Activated naive CD4-positive, alpha-beta T cell treated with anti-CD3 and anti-CD28 coated beads, Interleukin-2, amount 50 U/mL, for 72 hours (primary cell): ENCODE measurements at regions not wholly inside any gene's neighbourhood (a gene's known extent, or its start where the extent isn't known, plus 50 kb on each side); places are given as distances from the start of the nearest gene placed in this dataset.

ENCODE experiments used
- ATAC-seq, 2 donors: fragments of 150-1000 bp; cut with Tn5 transposase; 2 replicates each; pipeline ENCODE4 v1.10.0; 2021; ENCODE audit warnings: mild to moderate bottlenecking in 2 of 2, moderate library complexity in 2 of 2
- DNase-seq, 2 donors: peaks; one replicate each; pipeline ENCODE4 v3.0.0; 2021 to 2022; ENCODE audit warnings: low spot score in 2 of 2
- H3K27ac Mint-ChIP-seq, 2 donors: one replicate each; pipeline ENCODE4 v1.8.0; 2022; ENCODE audit warnings: mild to moderate bottlenecking in 2 of 2, mixed read lengths in 2 of 2
- H3K36me3 Mint-ChIP-seq, 2 donors: one replicate each; pipeline ENCODE4 v1.8.0; 2022; ENCODE audit warnings: mixed read lengths in 2 of 2
- H3K9me3 Mint-ChIP-seq, 2 donors: one replicate each; pipeline ENCODE4 v1.8.0; 2022; ENCODE audit warnings: mixed read lengths in 2 of 2

GRCh38 chr20:11551479-11551878 lies 366.2 kb upstream of the BTBD3 start:
- DNase-seq (no peak), ATAC-seq (no peak)
- peaks cover 0 to 10% of the 10 kb centered on the region in 2 donors for H3K9me3 Mint-ChIP-seq
- no peak overlapping the region for H3K27ac Mint-ChIP-seq
- no peaks in the 10 kb centered on the region for H3K36me3 Mint-ChIP-seq

- no peaks in the 10 kb centered on the region for H3K36me3 Mint-ChIP-seq
- peaks cover 0 to 11% of the 10 kb centered on the region in 2 donors for H3K9me3 Mint-ChIP-seq
- ATAC-seq (no peak), DNase-seq (no peak)
- no peak overlapping the region for H3K27ac Mint-ChIP-seq
Measured at GRCh38 chr20:11553603-11554002, 364.1 kb upstream of the BTBD3 start.

GRCh38 chr20:11555510-11555909 lies 362.2 kb upstream of the BTBD3 start:
- peaks cover 0 to 18% of the 10 kb centered on the region in 2 donors for H3K9me3 Mint-ChIP-seq
- H3K27ac Mint-ChIP-seq = no peak overlapping the region
- H3K36me3 Mint-ChIP-seq = no peaks in the 10 kb centered on the region
- ATAC-seq = no peak
- DNase-seq = no peak

- no peak for ATAC-seq
- Mint-ChIP-seq H3K36me3 (no peaks in the 10 kb centered on the region), H3K9me3 (peaks cover 0 to 18% of the 10 kb centered on the region in 2 donors), H3K27ac (no peak overlapping the region)
- DNase-seq = no peak
Measured at GRCh38 chr20:11556410-11556809, 361.3 kb upstream of the BTBD3 start.

- no peak overlapping the region for H3K27ac Mint-ChIP-seq
- peaks cover 0 to 4% of the 10 kb centered on the region in 2 donors for H3K9me3 Mint-ChIP-seq
- H3K36me3 Mint-ChIP-seq = no peaks in the 10 kb centered on the region
- DNase-seq = no peak
- ATAC-seq = no peak
Measured at GRCh38 chr20:11564491-11564890, 353.2 kb upstream of the BTBD3 start.

GRCh38 chr20:11569163-11569562 lies 348.5 kb upstream of the BTBD3 start:
- H3K9me3 Mint-ChIP-seq = no peaks in the 10 kb centered on the region
- no peak overlapping the region for H3K27ac Mint-ChIP-seq
- DNase-seq (no peak), ATAC-seq (no peak)
- H3K36me3 Mint-ChIP-seq = no peaks in the 10 kb centered on the region

GRCh38 chr20:11573507-11573906 lies 344.2 kb upstream of the BTBD3 start:
- no peak for ATAC-seq

GRCh38 chr20:11581271-11581670 lies 336.4 kb upstream of the BTBD3 start:
- Mint-ChIP-seq H3K27ac (no peak overlapping the region), H3K36me3 (no peaks in the 10 kb centered on the region), H3K9me3 (peaks cover 4 to 11% of the 10 kb centered on the region in 2 donors)
- ATAC-seq (no peak), DNase-seq (no peak)

More at GRCh38 chr20:11573507-11573906, 344.2 kb upstream of the BTBD3 start:
- Mint-ChIP-seq H3K36me3 (no peaks in the 10 kb centered on the region), H3K9me3 (peaks cover 4 to 7% of the 10 kb centered on the region in 2 donors), H3K27ac (no peak overlapping the region)
- DNase-seq = no peak

GRCh38 chr20:11582060-11582459 lies 335.6 kb upstream of the BTBD3 start:
- no peak for DNase-seq
- Mint-ChIP-seq H3K36me3 (no peaks in the 10 kb centered on the region), H3K9me3 (peaks cover 0 to 8% of the 10 kb centered on the region in 2 donors), H3K27ac (no peak overlapping the region)
- ATAC-seq = no peak

GRCh38 chr20:11585752-11586352 lies 331.8 kb upstream of the BTBD3 start:
- peaks cover 0 to 8% of the 10 kb centered on the region in 2 donors for H3K9me3 Mint-ChIP-seq
- no peaks in the 10 kb centered on the region for H3K36me3 Mint-ChIP-seq
- H3K27ac Mint-ChIP-seq = no peak overlapping the region
- DNase-seq = no peak
- ATAC-seq = no peak

- Mint-ChIP-seq H3K27ac (no peak overlapping the region), H3K36me3 (no peaks in the 10 kb centered on the region), H3K9me3 (peaks cover 0 to 7% of the 10 kb centered on the region in 2 donors)
- no peak for ATAC-seq
- no peak for DNase-seq
Measured at GRCh38 chr20:11588875-11589274, 328.8 kb upstream of the BTBD3 start.

GRCh38 chr20:11591965-11592364 lies 325.7 kb upstream of the BTBD3 start:
- Mint-ChIP-seq H3K36me3 (peaks cover 0 to 2% of the 10 kb centered on the region in 2 donors), H3K9me3 (peaks cover 8 to 11% of the 10 kb centered on the region in 2 donors), H3K27ac (no peak overlapping the region)
- ATAC-seq (no peak), DNase-seq (no peak)

GRCh38 chr20:11604339-11604738 lies 313.4 kb upstream of the BTBD3 start:
- DNase-seq = no peak
- Mint-ChIP-seq H3K27ac (no peak overlapping the region), H3K9me3 (peaks cover 9 to 13% of the 10 kb centered on the region in 2 donors), H3K36me3 (no peaks in the 10 kb centered on the region)
- no peak for ATAC-seq

GRCh38 chr20:11607047-11607446 lies 310.6 kb upstream of the BTBD3 start:
- Mint-ChIP-seq H3K36me3 (no peaks in the 10 kb centered on the region), H3K9me3 (peaks cover 9 to 24% of the 10 kb centered on the region in 2 donors), H3K27ac (no peak overlapping the region)
- ATAC-seq = no peak
- no peak for DNase-seq

- Mint-ChIP-seq H3K9me3 (peaks cover 9 to 24% of the 10 kb centered on the region in 2 donors), H3K27ac (no peak overlapping the region), H3K36me3 (no peaks in the 10 kb centered on the region)
- no peak for DNase-seq
- ATAC-seq = no peak
Measured at GRCh38 chr20:11608736-11609135, 309.0 kb upstream of the BTBD3 start.

GRCh38 chr20:11624704-11625103 lies 293.0 kb upstream of the BTBD3 start:
- Mint-ChIP-seq H3K36me3 (no peaks in the 10 kb centered on the region), H3K9me3 (peaks cover 0 to 13% of the 10 kb centered on the region in 2 donors), H3K27ac (no peak overlapping the region)
- no peak for DNase-seq
- no peak for ATAC-seq

- ATAC-seq (no peak), DNase-seq (no peak)
- no peak overlapping the region for H3K27ac Mint-ChIP-seq
- peaks cover 4 to 13% of the 10 kb centered on the region in 2 donors for H3K9me3 Mint-ChIP-seq
- H3K36me3 Mint-ChIP-seq = no peaks in the 10 kb centered on the region
Measured at GRCh38 chr20:11626551-11626950, 291.1 kb upstream of the BTBD3 start.

GRCh38 chr20:11642866-11643265 lies 274.8 kb upstream of the BTBD3 start:
- no peak for DNase-seq
- no peak for ATAC-seq
- H3K27ac Mint-ChIP-seq = no peak overlapping the region
- H3K36me3 Mint-ChIP-seq = no peaks in the 10 kb centered on the region
- H3K9me3 Mint-ChIP-seq = peaks cover 5 to 20% of the 10 kb centered on the region in 2 donors
